Ectodermal cell (in vitro differentiated cells): ENCODE measurements at regions not wholly inside any gene's neighbourhood (a gene's known extent, or its start where the extent isn't known, plus 50 kb on each side); places are given as distances from the start of the nearest gene placed in this dataset.
"Not testable (repeated sequence)": the region's sequence is repeated elsewhere in the genome, so short reads cannot be mapped to it uniquely, and the experiment has no call there.

ENCODE experiments used
- H3K27ac ChIP-seq: 2 replicates; pipeline ENCODE4 v1.7.0; 2013; ENCODE audit warnings: mild to moderate bottlenecking, low read depth, low read length; ENCODE audit not compliant: insufficient read depth, poor library complexity, severe bottlenecking
- H3K27me3 ChIP-seq: 2 replicates; pipeline ENCODE4 v1.7.0; 2013; ENCODE audit warnings: mild to moderate bottlenecking, low read length; ENCODE audit not compliant: insufficient read depth, control insufficient read depth, poor library complexity, severe bottlenecking
- H3K36me3 ChIP-seq: one replicate; pipeline ENCODE4 v1.7.0; 2013; ENCODE audit warnings: low read length; ENCODE audit not compliant: control insufficient read depth, insufficient read depth
- H3K4me1 ChIP-seq: one replicate; pipeline ENCODE4 v1.7.0; 2013; ENCODE audit warnings: low read length; ENCODE audit not compliant: control insufficient read depth, insufficient read depth
- H3K4me3 ChIP-seq: 2 replicates; pipeline ENCODE4 v1.7.0; 2013; ENCODE audit warnings: low read depth, low read length, control low read depth; ENCODE audit not compliant: insufficient read depth
- H3K9me3 ChIP-seq: 2 replicates; pipeline ENCODE4 v1.7.0; 2013; ENCODE audit warnings: mild to moderate bottlenecking, low read length, moderate library complexity; ENCODE audit not compliant: control insufficient read depth
- WGBS, 2 experiments: methylation state at CpG; one replicate each; pipeline ENCODE4 v1.1.7; 2013; ENCODE audit warnings: missing lambda C conversion rate in 2 of 2; 5-methylcytosine and 5-hydroxymethylcytosine counted together

- no peaks in the 10 kb centered on the region for H3K36me3 ChIP-seq
- H3K27ac ChIP-seq = no peak overlapping the region
- no peak overlapping the region for H3K4me3 ChIP-seq
- H3K4me1 ChIP-seq = no peaks in the 10 kb centered on the region
- no peaks in the 10 kb centered on the region for H3K27me3 ChIP-seq
- no peaks in the 10 kb centered on the region for H3K9me3 ChIP-seq
- 85 to 86% methylated on average over 1 to 2 of the region's 2 CpGs for WGBS, 2 experiments
Observed at GRCh38 chr10:109665321-109665720, 258.0 kb downstream of the XPNPEP1 start.

- Histone ChIP-seq H3K4me1 (no peaks in the 10 kb centered on the region), H3K27me3 (no peaks in the 10 kb centered on the region), H3K27ac (no peak overlapping the region), H3K36me3 (no peaks in the 10 kb centered on the region), H3K4me3 (no peak overlapping the region), H3K9me3 (no peaks in the 10 kb centered on the region)
- WGBS, 2 experiments = 84 to 85% methylated on average over 4 of the region's 4 CpGs
Observed at GRCh38 chr10:109664554-109664953, 258.8 kb downstream of the XPNPEP1 start.

GRCh38 chr10:109663122-109663521, 260.2 kb downstream of the XPNPEP1 start:
- no peak overlapping the region for H3K4me3 ChIP-seq
- no peaks in the 10 kb centered on the region for H3K27me3 ChIP-seq
- WGBS, 2 experiments = 76% methylated on average over 6 of the region's 6 CpGs
- H3K27ac ChIP-seq = no peak overlapping the region
- no peaks in the 10 kb centered on the region for H3K4me1 ChIP-seq
- no peaks in the 10 kb centered on the region for H3K36me3 ChIP-seq
- H3K9me3 ChIP-seq = no peaks in the 10 kb centered on the region

DNA sequence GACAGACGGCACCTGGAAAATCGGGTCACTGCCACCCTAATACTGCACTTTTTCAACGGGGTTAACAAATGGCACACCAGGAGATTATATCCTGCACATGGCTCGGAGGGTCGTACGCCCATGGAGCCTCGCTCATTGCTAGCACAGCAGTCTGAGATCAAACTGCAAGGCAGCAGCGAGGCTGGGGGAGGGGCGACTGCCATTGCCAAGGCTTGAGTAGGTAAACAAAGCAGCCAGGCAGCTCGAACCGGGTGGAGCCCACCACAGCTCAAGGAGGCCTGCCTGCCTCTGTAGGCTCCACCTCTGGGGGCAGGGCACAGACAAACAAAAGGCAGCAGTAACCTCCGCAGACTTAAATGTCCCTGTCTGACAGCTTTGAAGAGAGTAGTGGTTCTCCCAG, 270.7 kb downstream of the XPNPEP1 start:
- H3K4me3 ChIP-seq, H3K27me3 ChIP-seq, H3K9me3 ChIP-seq, H3K4me1 ChIP-seq, H3K27ac ChIP-seq, H3K36me3 ChIP-seq: not testable (repeated sequence)
- 87 to 88% methylated on average over 12 of the region's 12 CpGs for WGBS, 2 experiments

DNA sequence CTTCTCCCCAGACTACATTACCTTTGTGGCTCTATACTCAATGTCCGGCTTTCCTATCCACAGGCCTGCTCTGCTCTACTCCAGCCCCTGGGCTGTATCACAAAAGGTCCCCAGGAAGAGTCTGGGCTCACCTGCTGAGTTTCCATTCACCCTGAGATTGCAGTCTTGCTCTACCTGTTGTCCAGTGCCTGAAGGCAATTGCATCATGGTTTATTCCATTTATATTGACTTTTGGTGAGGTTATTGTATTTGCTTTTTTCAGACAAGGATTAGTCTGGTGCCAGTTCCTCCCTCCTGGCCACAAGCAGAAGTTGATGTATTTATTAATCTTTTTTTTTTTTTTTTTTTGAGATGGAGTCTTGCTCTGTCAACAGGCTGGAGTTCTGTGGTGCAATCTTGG, 273.1 kb downstream of the XPNPEP1 start:
- H3K27ac ChIP-seq = no peak overlapping the region
- no peaks in the 10 kb centered on the region for H3K27me3 ChIP-seq
- peaks cover 2% of the 10 kb centered on the region for H3K9me3 ChIP-seq
- H3K36me3 ChIP-seq = no peaks in the 10 kb centered on the region
- H3K4me1 ChIP-seq = no peaks in the 10 kb centered on the region
- no peak overlapping the region for H3K4me3 ChIP-seq
- 84 to 97% methylated on average over 1 of the region's 1 CpG for WGBS, 2 experiments

- Histone ChIP-seq H3K27ac (no peak overlapping the region), H3K9me3 (peaks cover 2% of the 10 kb centered on the region), H3K4me3 (no peak overlapping the region), H3K36me3 (no peaks in the 10 kb centered on the region), H3K4me1 (no peaks in the 10 kb centered on the region), H3K27me3 (no peaks in the 10 kb centered on the region)
- WGBS, 2 experiments = 71 to 74% methylated on average over 5 of the region's 5 CpGs
Observed at GRCh38 chr10:109647627-109648026, 275.7 kb downstream of the XPNPEP1 start.

GRCh38 chr10:109633846-109634245, 289.5 kb downstream of the XPNPEP1 start:
- Histone ChIP-seq H3K9me3 (peaks cover 5% of the 10 kb centered on the region), H3K36me3 (no peaks in the 10 kb centered on the region), H3K27ac (no peak overlapping the region), H3K4me3 (no peak overlapping the region), H3K4me1 (no peaks in the 10 kb centered on the region), H3K27me3 (no peaks in the 10 kb centered on the region)

GRCh38 chr10:109633017-109633416, 290.3 kb downstream of the XPNPEP1 start:
- not testable (repeated sequence) for H3K36me3 ChIP-seq, H3K27me3 ChIP-seq, H3K4me1 ChIP-seq, H3K27ac ChIP-seq, H3K4me3 ChIP-seq, H3K9me3 ChIP-seq

- Histone ChIP-seq H3K4me3 (no peak overlapping the region), H3K4me1 (no peaks in the 10 kb centered on the region), H3K27ac (no peak overlapping the region), H3K36me3 (no peaks in the 10 kb centered on the region), H3K9me3 (no peaks in the 10 kb centered on the region), H3K27me3 (no peaks in the 10 kb centered on the region)
- 87 to 92% methylated on average over 2 of the region's 2 CpGs for WGBS, 2 experiments
Observed at GRCh38 chr10:109624939-109625338, 298.4 kb downstream of the XPNPEP1 start.

GRCh38 chr10:109622566-109622965, 300.7 kb downstream of the XPNPEP1 start:
- Histone ChIP-seq H3K27ac (no peak overlapping the region), H3K36me3 (no peaks in the 10 kb centered on the region), H3K27me3 (no peaks in the 10 kb centered on the region), H3K9me3 (no peaks in the 10 kb centered on the region), H3K4me3 (no peak overlapping the region), H3K4me1 (no peaks in the 10 kb centered on the region)
- WGBS, 2 experiments = 72 to 83% methylated on average over 3 of the region's 3 CpGs

DNA sequence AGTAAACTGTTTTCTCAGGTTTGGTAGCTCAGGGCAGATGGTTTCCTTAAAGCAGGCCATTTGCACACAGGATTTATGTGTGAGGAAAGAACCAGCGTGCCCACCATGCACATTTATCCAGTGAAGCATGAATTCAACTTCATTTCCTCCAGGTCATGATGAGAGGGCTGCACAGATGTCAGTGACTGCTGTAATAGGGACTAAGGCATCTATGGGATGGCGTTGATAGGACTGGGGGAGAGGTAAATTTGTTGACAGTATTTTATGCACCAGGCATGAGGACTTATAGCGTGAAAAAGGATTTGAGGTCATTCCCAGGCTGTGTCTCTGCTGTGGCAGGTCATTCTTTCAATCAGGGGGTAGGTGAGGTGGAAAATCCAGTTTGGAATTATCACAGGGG, 302.9 kb downstream of the XPNPEP1 start:
- Histone ChIP-seq H3K4me1 (no peaks in the 10 kb centered on the region), H3K27me3 (no peaks in the 10 kb centered on the region), H3K4me3 (no peak overlapping the region), H3K9me3 (no peaks in the 10 kb centered on the region), H3K36me3 (no peaks in the 10 kb centered on the region), H3K27ac (no peak overlapping the region)
- 39 to 49% methylated on average over 3 of the region's 3 CpGs for WGBS, 2 experiments
